ENCODE measurements at regions not wholly inside any gene's neighbourhood (a gene's known extent, or its start where the extent isn't known, plus 50 kb on each side); places are given as distances from the start of the nearest gene placed in this dataset.

GRCh38 chr18:8943900-8944870, 158.3 kb upstream of the NDUFV2 start:
- Histone ChIP-seq H3K4me3 (ENCODE audit: low read depth, low read length) (no peak overlapping the region), H3K27me3 (ENCODE audit: control insufficient read depth, insufficient read depth, low read length) (no peaks in the 10 kb centered on the region), H3K36me3 (ENCODE audit: control insufficient read depth, insufficient read depth, low read length) (no peaks in the 10 kb centered on the region)
- no peak for DNase-seq (ENCODE audit: low read depth)
- TF ChIP-seq CTCF (IDR thresholded peaks at IDR 0.05; ENCODE audit: insufficient read depth, low read length, poor library complexity, severe bottlenecking): no peak

- no peak for TF ChIP-seq CTCF (IDR thresholded peaks at IDR 0.05; ENCODE audit: insufficient read depth, low read length, poor library complexity, severe bottlenecking)
- no peaks in the 10 kb centered on the region for H3K27me3 ChIP-seq (ENCODE audit: control insufficient read depth, insufficient read depth, low read length)
- no peaks in the 10 kb centered on the region for H3K36me3 ChIP-seq (ENCODE audit: control insufficient read depth, insufficient read depth, low read length)
- DNase-seq (ENCODE audit: low read depth): no peak
- no peak overlapping the region for H3K4me3 ChIP-seq (ENCODE audit: low read depth, low read length)
These were observed 157.6 kb upstream of the NDUFV2 start for GRCh38 chr18:8944871-8945245.

- DNase-seq (ENCODE audit: low read depth): no peak
- no peak for TF ChIP-seq CTCF (IDR thresholded peaks at IDR 0.05; ENCODE audit: insufficient read depth, low read length, poor library complexity, severe bottlenecking)
- no peak overlapping the region for H3K4me3 ChIP-seq (ENCODE audit: low read depth, low read length)
- no peaks in the 10 kb centered on the region for H3K27me3 ChIP-seq (ENCODE audit: control insufficient read depth, insufficient read depth, low read length)
- no peaks in the 10 kb centered on the region for H3K36me3 ChIP-seq (ENCODE audit: control insufficient read depth, insufficient read depth, low read length)
These were observed 157.0 kb upstream of the NDUFV2 start for GRCh38 chr18:8945514-8945913.

GRCh38 chr18:8946066-8946838, 156.2 kb upstream of the NDUFV2 start:
- DNase-seq (ENCODE audit: low read depth): peak; percentile 77
- H3K4me3 ChIP-seq (ENCODE audit: low read depth, low read length): no peak overlapping the region
- TF ChIP-seq CTCF (IDR thresholded peaks at IDR 0.05; ENCODE audit: insufficient read depth, low read length, poor library complexity, severe bottlenecking): no peak

GRCh38 chr18:8947566-8947965, 154.9 kb upstream of the NDUFV2 start:
- no peak for TF ChIP-seq CTCF (IDR thresholded peaks at IDR 0.05; ENCODE audit: insufficient read depth, low read length, poor library complexity, severe bottlenecking)
- H3K4me3 ChIP-seq (ENCODE audit: low read depth, low read length): no peak overlapping the region
- DNase-seq (ENCODE audit: low read depth): no peak
- no peaks in the 10 kb centered on the region for H3K36me3 ChIP-seq (ENCODE audit: control insufficient read depth, insufficient read depth, low read length)
- no peaks in the 10 kb centered on the region for H3K27me3 ChIP-seq (ENCODE audit: control insufficient read depth, insufficient read depth, low read length)

More at GRCh38 chr18:8946066-8946838, 156.2 kb upstream of the NDUFV2 start:
- Histone ChIP-seq H3K36me3 (ENCODE audit: control insufficient read depth, insufficient read depth, low read length) (no peaks in the 10 kb centered on the region), H3K27me3 (ENCODE audit: control insufficient read depth, insufficient read depth, low read length) (no peaks in the 10 kb centered on the region)

Data from kidney epithelial cell (primary cell).